DMS79 (cell line): ENCODE measurements at regions not wholly inside any gene's neighbourhood (a gene's known extent, or its start where the extent isn't known, plus 50 kb on each side); places are given as distances from the start of the nearest gene placed in this dataset.

Source experiments
- DNase-seq: peaks from one replicate; lab custom pipeline; 2025; lab: John Stamatoyannopoulos, UW

GRCh38 chr12:77777274-77777673 lies 53.4 kb upstream of the NAV3 start:
- no peak for DNase-seq

GRCh38 chr12:77774761-77775160 lies 55.9 kb upstream of the NAV3 start:
- DNase-seq, result no peak

DNA sequence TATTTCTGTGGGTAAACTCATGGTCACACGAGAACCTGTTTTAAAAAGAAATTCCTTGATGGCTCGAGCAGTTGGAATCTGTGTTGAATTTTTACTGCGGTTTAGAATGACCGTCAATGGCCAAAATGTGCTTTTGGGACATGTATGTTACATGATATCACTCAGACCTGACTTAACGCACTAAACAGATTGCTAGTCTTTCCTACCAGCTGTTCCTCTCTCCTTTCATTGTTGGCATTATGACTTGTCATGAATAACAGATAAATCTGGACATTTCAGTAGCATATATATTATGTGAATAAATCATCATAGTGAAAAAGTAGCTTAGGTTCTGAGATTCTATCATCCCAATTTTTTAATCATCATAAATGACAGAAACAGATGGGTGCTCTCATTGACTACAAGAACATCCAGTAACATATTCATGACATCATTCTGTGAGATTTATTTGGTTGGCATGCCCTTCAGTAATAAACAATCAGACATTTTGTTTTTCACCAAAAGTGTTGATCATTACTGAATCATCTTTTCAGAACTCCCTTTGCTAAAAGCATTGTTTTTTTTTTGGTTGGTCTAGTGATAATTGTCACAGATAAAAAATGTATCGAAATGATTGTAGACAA lies 57.9 kb upstream of the NAV3 start:
- no peak for DNase-seq

DNA sequence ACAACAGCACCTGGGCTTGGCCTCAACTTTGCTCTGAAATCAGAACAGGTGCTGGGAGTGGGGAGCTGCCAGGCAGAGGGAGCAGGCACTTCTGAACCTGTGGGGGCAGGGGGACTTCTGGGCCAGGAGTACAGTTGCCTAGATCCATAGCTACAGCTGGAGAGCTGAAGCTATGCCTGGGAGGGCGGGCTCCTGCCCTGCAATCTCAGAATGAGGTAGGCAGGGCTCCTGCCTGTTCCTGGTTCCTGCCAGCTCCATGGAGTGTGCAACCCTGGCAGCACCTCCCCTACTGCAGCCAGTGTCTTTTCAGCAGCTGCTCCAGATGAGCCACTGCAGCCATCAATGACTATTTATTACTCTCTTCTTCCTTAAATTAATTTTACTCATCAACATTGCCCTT lies 62.1 kb upstream of the NAV3 start:
- DNase-seq, result no peak

DNA sequence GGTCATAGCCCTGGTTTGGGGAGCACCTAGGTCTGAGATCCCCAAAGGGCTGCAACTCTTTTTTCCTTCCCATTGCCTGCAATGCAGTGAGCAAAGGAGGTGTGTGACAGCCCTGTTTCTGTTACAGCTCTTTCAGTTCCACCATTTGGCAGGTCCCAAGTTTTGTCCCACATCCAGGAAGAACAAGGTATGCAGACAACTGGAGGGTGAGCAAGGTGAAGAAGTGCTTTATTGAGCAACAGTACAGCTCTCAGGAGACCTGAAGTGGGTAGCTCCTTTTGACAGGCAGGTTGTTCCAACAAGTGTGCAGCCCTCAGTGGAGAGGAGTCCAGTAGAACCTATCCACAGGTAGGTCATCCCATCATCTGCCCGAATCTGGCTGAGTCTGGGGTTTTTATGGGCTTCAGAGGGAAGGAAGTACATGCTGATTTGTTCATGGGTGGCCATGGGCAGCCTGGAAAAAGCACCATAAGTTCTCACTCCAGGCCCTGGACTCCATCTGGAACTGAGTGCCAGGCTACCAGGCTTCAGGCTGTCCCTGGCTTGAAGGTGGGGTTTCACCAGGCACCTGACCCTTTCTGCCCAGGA lies 62.8 kb upstream of the NAV3 start:
- DNase-seq, result no peak

DNA sequence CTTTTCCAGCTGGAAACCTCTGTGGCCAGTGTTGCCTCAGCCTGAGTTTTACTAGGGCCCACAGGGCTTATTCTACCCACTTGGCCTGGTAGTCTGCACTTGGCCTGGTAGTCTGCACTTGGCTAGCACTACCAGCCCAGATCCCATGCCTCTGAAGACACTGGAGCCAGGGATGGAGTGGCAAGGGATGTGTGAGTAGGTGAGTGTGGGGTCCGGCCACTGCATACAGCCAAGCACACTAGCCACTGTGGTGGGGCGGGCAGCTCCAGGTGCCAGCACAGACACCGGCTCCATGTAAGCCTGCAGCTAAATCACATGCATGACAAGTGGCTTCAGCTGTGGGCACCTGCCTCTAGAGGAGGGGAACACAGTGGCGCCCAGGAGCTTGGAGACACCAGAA lies 63.4 kb upstream of the NAV3 start:
- no peak for DNase-seq

GRCh38 chr12:77766224-77766623 lies 64.5 kb upstream of the NAV3 start:
- DNase-seq, result no peak

DNA sequence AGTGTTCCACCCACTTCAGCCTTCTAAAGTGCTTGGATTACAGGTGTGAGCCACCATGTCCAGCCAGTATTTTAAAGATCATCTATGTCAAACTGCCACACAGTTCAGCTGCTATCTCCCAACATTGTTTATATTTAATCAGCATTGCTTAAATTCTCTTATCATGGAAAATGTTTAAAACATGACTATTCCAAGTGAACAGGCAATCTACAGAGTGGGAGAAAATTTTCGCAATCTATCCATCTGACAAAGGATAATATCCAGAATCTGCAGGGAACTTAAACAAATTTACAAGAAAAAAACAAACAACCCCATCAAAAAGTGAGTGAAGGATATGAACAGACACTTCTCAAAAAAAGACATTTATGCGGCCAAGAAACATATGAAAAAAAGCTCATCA lies 69.4 kb upstream of the NAV3 start:
- no peak for DNase-seq

DNA sequence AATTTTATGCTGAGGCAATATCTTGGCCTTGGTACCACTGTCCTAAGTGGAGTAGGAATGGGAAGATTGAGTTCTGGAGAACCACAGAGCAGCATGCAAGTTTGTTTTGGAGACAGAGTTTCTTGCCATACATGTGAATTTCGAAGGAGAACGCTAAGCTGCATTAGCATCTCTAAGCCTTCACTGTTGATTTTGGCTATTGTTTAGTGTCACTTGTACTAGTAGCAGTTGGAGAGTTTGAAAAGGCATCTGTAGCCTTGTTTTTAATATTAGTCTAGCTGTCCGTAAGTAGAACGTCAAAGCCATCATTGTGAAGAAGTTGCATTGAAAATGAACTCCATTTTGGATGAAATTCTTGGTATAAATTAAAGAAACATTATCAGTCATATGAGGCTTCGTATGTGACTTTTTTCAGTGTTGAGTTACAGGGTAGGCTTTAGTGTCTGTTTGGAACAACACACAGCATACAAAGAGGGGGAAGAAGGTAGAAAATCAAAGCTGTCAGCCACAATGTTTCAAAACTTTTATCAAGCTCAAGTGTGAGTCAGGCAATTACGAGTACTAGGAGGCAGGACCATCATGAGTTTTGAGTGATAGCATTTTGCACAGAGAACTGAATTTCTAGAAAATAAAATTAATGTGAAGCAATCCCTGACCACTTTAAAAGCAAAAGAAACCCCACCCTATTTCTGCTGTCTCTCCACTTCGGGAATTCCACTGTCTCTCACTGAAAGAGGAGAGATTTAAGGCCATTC lies 70.2 kb upstream of the NAV3 start:
- no peak for DNase-seq

- DNase-seq, result no peak
Observed at GRCh38 chr12:77754086-77754485, 76.6 kb upstream of the NAV3 start.

DNA sequence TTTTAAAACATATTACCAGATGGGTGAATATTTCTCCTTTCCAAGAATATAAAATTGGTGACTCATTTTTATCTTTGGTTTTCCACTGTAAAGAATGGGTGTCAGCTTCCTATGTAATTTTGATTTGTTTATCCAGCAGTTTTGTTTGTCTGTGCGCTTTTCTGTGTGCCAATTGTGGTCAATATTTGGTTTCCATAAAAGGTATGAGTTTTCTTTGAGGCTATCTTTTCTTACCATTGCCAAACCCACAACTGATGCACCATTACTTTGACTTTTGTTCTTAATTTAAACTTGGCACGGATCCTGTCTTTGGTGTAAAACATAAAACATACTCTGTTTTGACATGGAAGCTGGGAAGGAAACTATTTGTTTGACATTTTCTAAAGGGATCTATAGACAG lies 78.8 kb upstream of the NAV3 start:
- DNase-seq, result no peak

- DNase-seq, result peak; percentile 66
Observed at GRCh38 chr12:77746096-77746495, 84.6 kb upstream of the NAV3 start.

GRCh38 chr12:77745624-77746023 lies 85.1 kb upstream of the NAV3 start:
- DNase-seq, result peak; percentile 5

DNA sequence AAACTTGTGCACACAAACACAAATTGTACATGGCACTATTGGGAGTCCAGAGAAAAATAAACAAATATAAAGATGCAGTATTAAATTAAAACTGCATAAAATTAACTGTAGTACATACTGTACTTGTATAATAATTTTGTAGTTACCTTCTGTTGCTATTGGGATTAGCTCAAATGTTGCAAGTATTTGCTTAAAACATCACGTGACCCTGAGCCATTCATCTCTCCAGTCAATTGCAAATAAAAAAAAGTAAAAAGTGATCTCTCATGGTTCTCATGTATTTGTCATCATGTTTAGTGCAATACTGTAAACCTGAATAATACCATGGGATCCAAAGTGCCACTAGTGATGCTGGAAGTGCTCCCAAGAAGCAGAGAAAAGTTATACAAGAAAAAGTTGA lies 88.1 kb upstream of the NAV3 start:
- no peak for DNase-seq

- no peak for DNase-seq
Observed at GRCh38 chr12:77741974-77742517, 88.6 kb upstream of the NAV3 start.

- no peak for DNase-seq
Observed at GRCh38 chr12:77736219-77736965, 94.3 kb upstream of the NAV3 start.

GRCh38 chr12:77734214-77734883 lies 96.3 kb upstream of the NAV3 start:
- DNase-seq, result no peak

DNA sequence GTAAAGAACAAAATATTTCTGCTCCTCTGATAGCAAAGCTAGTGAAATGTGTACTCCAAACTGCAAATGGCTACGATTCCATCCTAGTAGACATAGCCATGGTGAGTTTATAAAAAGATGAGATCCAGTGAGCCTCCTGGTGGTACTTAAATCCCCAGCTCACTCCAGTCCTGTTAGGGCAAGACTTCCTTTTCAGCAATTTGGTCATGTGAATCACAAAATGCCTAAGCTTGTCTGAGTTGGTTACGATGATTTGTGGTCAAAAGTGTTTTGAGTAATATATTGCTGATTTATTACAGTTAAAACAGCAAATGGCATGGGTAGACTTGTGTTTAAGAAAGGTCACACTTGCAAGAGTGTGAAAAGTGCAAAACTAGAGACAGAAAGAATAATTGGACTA lies 102.7 kb upstream of the NAV3 start:
- no peak for DNase-seq

DNA sequence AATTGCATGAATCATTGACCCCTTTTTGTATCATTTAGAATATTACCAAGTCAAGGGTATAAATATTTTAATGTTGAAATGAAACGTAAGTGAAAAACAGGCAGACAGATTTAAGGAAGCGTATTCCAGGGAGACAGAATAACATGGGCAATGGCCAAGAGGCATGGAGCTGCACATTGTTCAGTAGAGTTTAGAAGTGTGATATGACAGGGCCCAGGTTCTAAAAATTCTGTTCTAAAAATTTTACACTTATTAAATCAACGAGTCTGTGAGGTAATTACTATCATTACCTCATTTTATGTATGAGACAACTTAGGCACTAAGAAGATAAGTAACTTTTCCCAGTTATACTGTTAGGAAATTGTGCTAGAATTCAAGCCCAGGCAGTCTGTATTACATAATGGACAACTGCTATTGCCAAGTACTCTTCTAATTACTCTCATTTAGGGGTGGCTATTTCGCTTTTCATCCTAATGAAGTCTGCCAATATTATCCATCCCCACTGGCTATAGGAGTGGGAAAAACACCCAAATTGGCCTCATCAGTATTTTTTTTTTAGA lies 103.2 kb upstream of the NAV3 start:
- DNase-seq, result no peak

DNA sequence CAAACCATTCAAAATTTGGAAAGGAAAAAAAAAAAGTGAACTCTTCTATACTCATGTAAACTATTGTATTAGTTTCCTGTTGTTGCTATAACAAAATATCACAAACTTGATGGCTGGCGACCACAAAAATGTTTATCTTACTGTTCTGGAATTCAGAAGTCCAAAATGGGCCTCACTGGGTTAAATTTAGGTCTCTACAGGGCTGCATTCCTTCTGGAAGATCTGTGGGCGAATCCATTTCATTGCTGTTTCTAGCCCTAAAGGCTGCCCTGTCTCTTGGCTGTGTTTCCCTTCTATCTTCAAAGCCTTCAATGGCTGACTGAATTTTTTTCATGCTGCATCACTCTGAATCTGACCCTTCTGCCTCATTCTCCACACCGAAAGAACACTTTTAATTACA lies 105.1 kb upstream of the NAV3 start:
- no peak for DNase-seq

DNA sequence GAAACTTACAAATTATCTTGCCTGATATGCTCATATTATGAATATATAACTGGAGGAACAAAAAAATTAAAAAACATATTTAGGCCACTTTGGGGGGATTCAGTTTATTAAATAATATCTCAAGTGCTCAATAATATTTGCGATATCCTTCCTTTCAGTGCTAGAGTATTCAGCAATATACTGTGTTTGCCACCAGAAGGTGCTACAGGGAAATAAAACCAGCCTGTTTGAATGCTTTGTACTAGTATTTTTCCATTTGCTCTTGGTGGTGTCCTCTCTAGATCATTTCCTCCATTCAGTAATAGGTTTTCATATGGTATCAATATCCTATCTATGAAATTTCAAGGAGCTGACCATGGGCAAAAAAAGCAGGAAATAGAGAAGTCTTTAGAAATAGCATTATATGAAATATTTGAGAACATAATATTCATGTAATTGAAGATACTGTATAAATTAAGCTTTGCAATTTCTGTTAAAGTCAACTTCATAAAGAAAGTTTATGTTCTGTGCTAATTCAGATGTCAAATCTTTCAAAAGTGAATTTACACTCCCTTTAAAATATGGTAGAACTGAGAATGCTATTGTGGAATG lies 106.2 kb upstream of the NAV3 start:
- DNase-seq, result peak; percentile 11
